ENCODE measurements at regions not wholly inside any gene's neighbourhood (a gene's known extent, or its start where the extent isn't known, plus 50 kb on each side); places are given as distances from the start of the nearest gene placed in this dataset.

- no peak for DNase-seq (ENCODE audit: low read depth, low spot score)
- no peaks in the 10 kb centered on the region for H3K9me3 ChIP-seq (ENCODE audit: control insufficient read depth, insufficient read depth, low read length)
- peak; percentile 62 for TF ChIP-seq CTCF (IDR thresholded peaks at IDR 0.05; ENCODE audit: low read depth, low read length)
- no peak overlapping the region for H3K4me3 ChIP-seq (ENCODE audit: low read depth, low read length)
- peaks cover 3% of the 10 kb centered on the region for H3K27me3 ChIP-seq (ENCODE audit: control insufficient read depth, insufficient read depth, low read length)
- no peak overlapping the region for H3K27ac ChIP-seq (ENCODE audit: low read depth, low read length)
- POLR2A ChIA-PET: no interaction called here
- CTCF ChIA-PET: no interaction called here
Measured at GRCh38 chr18:24878289-24878688, 417.9 kb downstream of the HRH4 start.

GRCh38 chr18:24885276-24885675, 424.8 kb downstream of the HRH4 start:
- H3K27me3 ChIP-seq (ENCODE audit: control insufficient read depth, insufficient read depth, low read length): peaks cover 5% of the 10 kb centered on the region
- TF ChIP-seq CTCF (IDR thresholded peaks at IDR 0.05; ENCODE audit: low read depth, low read length): no peak
- DNase-seq (ENCODE audit: low read depth, low spot score): no peak
- no peak overlapping the region for H3K27ac ChIP-seq (ENCODE audit: low read depth, low read length)
- POLR2A ChIA-PET: no interaction called here
- CTCF ChIA-PET: no interaction called here
- no peak overlapping the region for H3K4me3 ChIP-seq (ENCODE audit: low read depth, low read length)
- no peaks in the 10 kb centered on the region for H3K9me3 ChIP-seq (ENCODE audit: control insufficient read depth, insufficient read depth, low read length)

- Histone ChIP-seq H3K9me3 (ENCODE audit: control insufficient read depth, insufficient read depth, low read length) (no peaks in the 10 kb centered on the region), H3K4me3 (ENCODE audit: low read depth, low read length) (no peak overlapping the region), H3K27ac (ENCODE audit: low read depth, low read length) (no peak overlapping the region), H3K27me3 (ENCODE audit: control insufficient read depth, insufficient read depth, low read length) (no peaks in the 10 kb centered on the region)
- ChIA-PET POLR2A (no interaction called here), CTCF (interaction anchor here (0.6 kb wide), 1 partner anchor 315 kb away, joined by 3 read pairs; no protein-coding TSS in a partner anchor)
- TF ChIP-seq CTCF (IDR thresholded peaks at IDR 0.05; ENCODE audit: low read depth, low read length): no peak
- no peak for DNase-seq (ENCODE audit: low read depth, low spot score)
Measured at GRCh38 chr18:24894880-24895279, 434.4 kb downstream of the HRH4 start.

GRCh38 chr18:24897461-24897860, 437.0 kb downstream of the HRH4 start:
- POLR2A ChIA-PET: no interaction called here
- DNase-seq (ENCODE audit: low read depth, low spot score): no peak
- CTCF ChIA-PET: no interaction called here
- Histone ChIP-seq H3K27ac (ENCODE audit: low read depth, low read length) (no peak overlapping the region), H3K4me3 (ENCODE audit: low read depth, low read length) (no peak overlapping the region), H3K9me3 (ENCODE audit: control insufficient read depth, insufficient read depth, low read length) (no peaks in the 10 kb centered on the region), H3K27me3 (ENCODE audit: control insufficient read depth, insufficient read depth, low read length) (no peaks in the 10 kb centered on the region)
- no peak for TF ChIP-seq CTCF (IDR thresholded peaks at IDR 0.05; ENCODE audit: low read depth, low read length)

- H3K4me3 ChIP-seq (ENCODE audit: low read depth, low read length): no peak overlapping the region
- no peaks in the 10 kb centered on the region for H3K9me3 ChIP-seq (ENCODE audit: control insufficient read depth, insufficient read depth, low read length)
- no peak for DNase-seq (ENCODE audit: low read depth, low spot score)
- H3K27me3 ChIP-seq (ENCODE audit: control insufficient read depth, insufficient read depth, low read length): peaks cover 10% of the 10 kb centered on the region
- no peak for TF ChIP-seq CTCF (IDR thresholded peaks at IDR 0.05; ENCODE audit: low read depth, low read length)
- CTCF ChIA-PET: no interaction called here
- H3K27ac ChIP-seq (ENCODE audit: low read depth, low read length): no peak overlapping the region
- POLR2A ChIA-PET: no interaction called here
Measured at GRCh38 chr18:24910221-24910620, 441.7 kb downstream of the ZNF521 start.
